Kidney (tissue), 13 donors: ENCODE measurements at regions not wholly inside any gene's neighbourhood (a gene's known extent, or its start where the extent isn't known, plus 50 kb on each side); places are given as distances from the start of the nearest gene placed in this dataset.

Experiments
- DNase-seq, 5 donors: peaks; one replicate each; pipeline ENCODE4 v3.0.0-alpha.2; 2013 to 2020
- FAIRE-seq: peaks from 2 replicates; lab custom pipeline; 2012; peaks lifted over from hg19 to GRCh38; lab: Jason Lieb, UNC
- H3K27ac ChIP-seq, 2 donors: one replicate each; pipeline ENCODE4 v1.7.0; 2013; ENCODE audit warnings: low read depth in 2 of 2, low read length in 2 of 2, inconsistent platforms in 1 of 2
- H3K27me3 ChIP-seq: one replicate; pipeline ENCODE4 v1.7.1; 2013; ENCODE audit warnings: low read length, inconsistent platforms; ENCODE audit not compliant: control insufficient read depth, insufficient read depth
- H3K36me3 ChIP-seq, 3 donors: one replicate each; pipeline versions ENCODE4 v1.7.0 to v1.7.1; 2013; ENCODE audit warnings: low read length in 3 of 3, control low read depth in 1 of 3, inconsistent platforms in 1 of 3; ENCODE audit not compliant: insufficient read depth in 3 of 3, control insufficient read depth in 2 of 3
- H3K4me1 ChIP-seq, 3 donors: one replicate each; pipeline versions ENCODE4 v1.7.0 to v1.7.1; 2013; ENCODE audit warnings: low read length in 3 of 3, inconsistent platforms in 1 of 3, low read depth in 1 of 3; ENCODE audit not compliant: control insufficient read depth in 2 of 3, insufficient read depth in 2 of 3
- H3K4me3 ChIP-seq, 3 donors: one replicate each; pipeline versions ENCODE4 v1.7.0 to v1.8.1; 2013; ENCODE audit warnings: low read length in 3 of 3, control low read depth in 1 of 3, inconsistent platforms in 1 of 3
- H3K9ac ChIP-seq, 3 donors: one replicate each; pipeline versions ENCODE4 v1.7.0 to v1.7.1; 2013; ENCODE audit warnings: low read length in 3 of 3, control low read depth in 1 of 3, inconsistent platforms in 1 of 3
- H3K9me3 ChIP-seq, 3 donors: one replicate each; pipeline versions ENCODE4 v1.7.0 to v1.7.1; 2013; ENCODE audit warnings: low read length in 3 of 3, control low read depth in 1 of 3, inconsistent platforms in 1 of 3; ENCODE audit not compliant: control insufficient read depth in 2 of 3, insufficient read depth in 1 of 3
- CTCF ChIP-seq: IDR thresholded peaks from 3 replicates; pipeline ENCODE4 v1.5.1; 2012; ENCODE audit warnings: mild to moderate bottlenecking, moderate library complexity, borderline replicate concordance; ENCODE audit not compliant: insufficient read depth; ENCODE audit errors: extremely low read depth
- intact Hi-C: fragments of 100-400 bp; cut with DNase I; formaldehyde crosslinking; loops from one replicate; pipeline ENCODE4 v1.11.1; 2022
- donor health status: control.
- donor health status: control.
- donor health status: control.
- donor health status: control.
- donor health status: control.
- donor health status: DM: yes; HTN: yes; CAD: no.
- donor health status: Normal renal cell carcinoma (clear cell type).

- no peak overlapping the region for H3K27ac ChIP-seq
- no peak overlapping the region for H3K9ac ChIP-seq
- DNase-seq (peak in 3 of 5 donors; percentile 23 to 36 (median 36)), FAIRE-seq (no peak)
- H3K27me3 ChIP-seq: no peaks in the 10 kb centered on the region
- intact Hi-C loops: no loop called here
- TF ChIP-seq CTCF: peak; percentile 47
- H3K4me3 ChIP-seq: no peak overlapping the region
- H3K36me3 ChIP-seq: no peaks in the 10 kb centered on the region
- H3K9me3 ChIP-seq: no peaks in the 10 kb centered on the region
- H3K4me1 ChIP-seq: no peaks in the 10 kb centered on the region
These were observed 78.1 kb upstream of the PAGE3 start for GRCh38 chrX:55342533-55343501.

DNA sequence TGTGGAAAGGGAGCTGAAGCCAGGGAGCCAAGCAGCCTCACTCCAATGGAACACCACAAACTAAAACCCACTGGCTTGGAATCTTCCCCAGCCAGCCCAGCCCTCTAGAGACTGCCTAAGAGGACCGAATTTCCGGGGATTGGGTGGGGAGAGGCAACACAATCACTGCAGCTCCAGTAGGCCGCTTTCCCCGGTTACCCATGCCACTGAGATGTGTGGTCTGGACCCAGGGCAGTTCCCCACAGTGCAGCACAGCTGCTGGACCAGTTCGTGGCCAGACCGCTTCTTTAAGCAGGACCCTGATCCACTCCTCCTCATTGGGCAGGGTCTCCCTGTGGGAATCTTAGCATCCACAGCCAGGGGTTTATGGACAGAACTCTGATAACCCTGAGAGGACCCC is 91.9 kb upstream of the PAGE3 start:
- Histone ChIP-seq H3K4me1 (no peaks in the 10 kb centered on the region), H3K27me3 (no peaks in the 10 kb centered on the region), H3K9me3 (no peaks in the 10 kb centered on the region), H3K36me3 (no peaks in the 10 kb centered on the region), H3K9ac (no peak overlapping the region), H3K27ac (no peak overlapping the region), H3K4me3 (no peak overlapping the region)
- TF ChIP-seq CTCF: no peak
- DNase-seq (no peak), FAIRE-seq (no peak)
- intact Hi-C loops: no loop called here

DNA sequence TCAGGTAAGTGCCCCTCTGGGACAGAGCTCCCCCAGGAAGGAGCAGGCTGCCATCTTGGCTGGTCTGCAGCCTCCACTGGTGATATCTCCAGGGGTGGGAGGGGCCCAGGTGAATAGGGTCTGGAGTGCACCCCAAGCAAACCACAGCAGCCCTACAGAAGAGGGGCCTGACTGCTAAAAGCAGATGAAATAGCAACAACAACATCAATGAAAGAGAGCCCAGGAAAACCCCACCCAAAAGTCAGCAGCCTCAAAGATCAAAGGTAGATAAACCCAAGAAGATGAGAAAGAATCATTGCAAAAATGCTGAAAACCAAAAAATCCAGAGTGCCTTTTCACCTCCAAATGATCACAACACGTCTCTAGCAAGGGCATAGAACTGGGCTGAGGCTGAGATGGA is 92.5 kb upstream of the PAGE3 start:
- Histone ChIP-seq H3K36me3 (no peaks in the 10 kb centered on the region), H3K4me3 (no peak overlapping the region), H3K27ac (no peak overlapping the region), H3K4me1 (no peaks in the 10 kb centered on the region), H3K27me3 (no peaks in the 10 kb centered on the region), H3K9ac (no peak overlapping the region), H3K9me3 (no peaks in the 10 kb centered on the region)
- intact Hi-C loops: no loop called here
- no peak for TF ChIP-seq CTCF
- FAIRE-seq: no peak
- DNase-seq: no peak
